A549 (cell line): ENCODE measurements at regions not wholly inside any gene's neighbourhood (a gene's known extent, or its start where the extent isn't known, plus 50 kb on each side); places are given as distances from the start of the nearest gene placed in this dataset.

Experiments
- CEBPB ChIP-seq, 2 experiments: fragments of >200 bp in 1 of 2; sonication (Bioruptor Twin) in 1 of 2; formaldehyde crosslinking in 1 of 2; IDR thresholded peaks; 2 replicates each; pipeline ENCODE4 v1.6.1; 2012 to 2016
- EP300 ChIP-seq, 2 experiments: fragments of >200 bp; sonication (Bioruptor Twin); formaldehyde crosslinking; IDR thresholded peaks; 2 replicates in 1 of 2; 3 replicates in 1 of 2; pipeline ENCODE4 v1.6.1; 2016 to 2017
- JUNB ChIP-seq: fragments of >200 bp; sonication (Bioruptor Twin); formaldehyde crosslinking; IDR thresholded peaks from 2 replicates; pipeline ENCODE4 v1.6.1; 2016
- POLR2A ChIP-seq: IDR thresholded peaks from 2 replicates; pipeline ENCODE4 v1.6.1; 2012; ENCODE audit warnings: mild to moderate bottlenecking, low read length
- TF ChIP-seq, protein P1 (sequence below): fragments of >200 bp; sonication (Bioruptor Twin); formaldehyde crosslinking; IDR thresholded peaks from 3 replicates; pipeline ENCODE4 v1.5.1; 2016

DNA sequence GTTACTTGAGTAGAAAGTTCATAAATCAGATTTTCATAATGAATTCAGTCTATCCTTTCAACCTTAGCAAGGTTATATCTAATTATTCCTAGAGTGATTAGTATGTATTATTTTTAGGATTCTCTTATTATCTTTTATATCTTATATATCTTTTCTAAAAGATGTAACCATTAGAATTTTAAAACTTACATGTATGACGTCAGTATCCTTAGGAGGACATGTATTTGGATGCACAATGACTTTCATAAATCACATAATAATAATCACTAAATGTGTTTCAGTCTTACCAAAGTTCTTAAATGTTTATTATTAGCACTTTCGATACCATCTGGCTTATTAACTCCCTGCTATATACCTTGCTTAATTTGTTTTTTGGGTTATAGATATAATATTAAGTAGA is 1400.5 kb upstream of the IGFBP7 start:
- TF ChIP-seq CEBPB (IDR thresholded peaks at IDR 0.05): no peak
- TF ChIP-seq, protein P1, sequence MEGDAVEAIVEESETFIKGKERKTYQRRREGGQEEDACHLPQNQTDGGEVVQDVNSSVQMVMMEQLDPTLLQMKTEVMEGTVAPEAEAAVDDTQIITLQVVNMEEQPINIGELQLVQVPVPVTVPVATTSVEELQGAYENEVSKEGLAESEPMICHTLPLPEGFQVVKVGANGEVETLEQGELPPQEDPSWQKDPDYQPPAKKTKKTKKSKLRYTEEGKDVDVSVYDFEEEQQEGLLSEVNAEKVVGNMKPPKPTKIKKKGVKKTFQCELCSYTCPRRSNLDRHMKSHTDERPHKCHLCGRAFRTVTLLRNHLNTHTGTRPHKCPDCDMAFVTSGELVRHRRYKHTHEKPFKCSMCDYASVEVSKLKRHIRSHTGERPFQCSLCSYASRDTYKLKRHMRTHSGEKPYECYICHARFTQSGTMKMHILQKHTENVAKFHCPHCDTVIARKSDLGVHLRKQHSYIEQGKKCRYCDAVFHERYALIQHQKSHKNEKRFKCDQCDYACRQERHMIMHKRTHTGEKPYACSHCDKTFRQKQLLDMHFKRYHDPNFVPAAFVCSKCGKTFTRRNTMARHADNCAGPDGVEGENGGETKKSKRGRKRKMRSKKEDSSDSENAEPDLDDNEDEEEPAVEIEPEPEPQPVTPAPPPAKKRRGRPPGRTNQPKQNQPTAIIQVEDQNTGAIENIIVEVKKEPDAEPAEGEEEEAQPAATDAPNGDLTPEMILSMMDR: no peak
- no peak for TF ChIP-seq POLR2A
- no peak for TF ChIP-seq JUNB
- TF ChIP-seq EP300 (IDR thresholded peaks at IDR 0.05): no peak
